GM19025 (cell line): ENCODE measurements at regions not wholly inside any gene's neighbourhood (a gene's known extent, or its start where the extent isn't known, plus 50 kb on each side); places are given as distances from the start of the nearest gene placed in this dataset.
"Not testable (repeated sequence)": the region's sequence is repeated elsewhere in the genome, so short reads cannot be mapped to it uniquely, and the experiment has no call there.

Experiments
- ATAC-seq: cut with Tn5 transposase; IDR thresholded peaks from one replicate; pipeline ENCODE4 v1.9.1; 2021; ENCODE audit warnings: mild to moderate bottlenecking, low read depth, moderate library complexity; ENCODE audit not compliant: unreplicated experiment

DNA sequence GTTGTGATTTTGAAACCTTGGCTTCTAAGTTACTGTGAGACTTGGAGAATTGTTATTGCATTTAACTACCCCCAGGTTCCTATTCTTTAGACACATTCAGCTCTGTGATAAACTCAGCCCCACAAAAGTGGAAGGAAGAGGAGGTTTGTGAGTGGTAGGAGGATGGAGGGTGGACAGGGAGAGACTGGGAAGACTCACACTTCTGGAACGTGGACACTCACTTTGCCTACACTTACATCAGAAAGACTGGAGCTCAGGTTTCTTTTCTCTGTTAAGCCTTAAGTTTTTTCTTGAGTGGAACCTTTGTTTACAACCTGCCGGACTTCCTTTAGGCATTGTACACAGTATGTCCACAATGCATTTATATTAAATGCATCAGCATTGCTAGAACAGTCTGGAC is 99.0 kb downstream of the AREG start:
- no peak for ATAC-seq

DNA sequence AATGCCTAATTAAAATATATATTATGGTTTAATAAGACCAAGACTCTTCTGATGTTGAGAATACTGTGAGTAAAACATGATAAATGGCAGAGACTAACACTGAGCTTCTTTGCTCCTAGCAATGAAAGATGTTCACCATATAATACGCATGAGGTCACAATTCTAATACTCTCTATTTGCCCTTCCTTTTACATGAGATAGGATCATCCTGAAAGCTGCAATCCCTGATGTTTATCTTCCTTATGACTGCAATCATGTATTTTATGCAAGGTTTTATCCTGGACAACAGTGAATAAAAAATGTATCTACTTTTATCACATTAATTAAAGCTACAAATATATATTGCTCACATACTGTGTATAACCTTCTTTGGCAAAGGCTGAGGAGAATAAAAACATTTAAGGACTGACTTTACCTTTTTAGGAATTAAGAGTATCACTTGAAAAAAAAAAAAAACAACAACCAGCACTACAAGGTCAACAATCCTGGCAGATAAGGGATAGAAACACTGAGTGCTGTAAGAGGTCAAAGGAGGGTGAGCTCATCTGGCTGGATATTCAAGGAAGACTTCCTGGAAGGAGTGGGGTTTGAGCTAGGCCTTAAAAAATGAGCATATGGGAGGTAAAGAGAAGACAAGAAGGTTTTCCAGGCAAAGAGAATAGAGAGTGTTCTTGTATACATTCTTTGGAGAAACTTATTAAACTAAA is 99.9 kb downstream of the AREG start:
- ATAC-seq = no peak

DNA sequence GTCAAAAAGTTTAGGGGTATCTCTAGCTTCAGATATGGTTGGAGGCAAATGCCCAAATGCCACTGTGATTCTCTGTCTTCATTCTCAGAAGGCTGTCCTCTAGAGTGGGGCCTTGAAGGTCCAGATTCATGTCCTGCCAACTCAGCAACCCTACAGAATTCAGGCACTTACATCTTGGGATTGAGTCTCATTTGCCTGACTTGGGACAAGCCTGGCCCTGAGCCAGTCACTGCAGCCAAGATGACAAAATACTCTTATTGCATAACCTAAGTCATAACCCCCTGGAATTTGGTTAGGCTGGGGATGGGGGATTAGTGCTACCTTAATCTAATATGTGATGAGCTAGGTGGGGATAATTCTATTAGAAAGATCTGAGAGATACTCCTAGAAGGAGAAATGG is 100.5 kb downstream of the AREG start:
- no peak for ATAC-seq

DNA sequence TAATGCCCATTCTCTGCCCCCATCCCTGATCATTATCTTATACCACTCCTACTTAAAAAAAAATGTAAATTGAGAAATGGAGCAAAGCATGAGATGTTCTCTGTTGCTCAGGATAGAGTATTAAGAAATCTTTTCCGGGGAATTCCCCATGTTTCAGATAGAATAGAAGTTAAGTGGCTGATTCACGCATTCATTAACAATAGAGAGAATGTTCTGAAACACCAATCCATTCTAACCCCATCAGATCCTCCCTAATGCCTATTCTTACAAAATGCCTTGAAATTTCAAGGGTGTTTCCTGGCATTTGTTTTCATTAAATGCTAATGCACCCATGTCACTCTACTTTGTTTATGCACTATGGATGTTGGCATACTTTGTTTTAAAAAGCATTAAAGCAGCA is 101.1 kb downstream of the AREG start:
- ATAC-seq = no peak

DNA sequence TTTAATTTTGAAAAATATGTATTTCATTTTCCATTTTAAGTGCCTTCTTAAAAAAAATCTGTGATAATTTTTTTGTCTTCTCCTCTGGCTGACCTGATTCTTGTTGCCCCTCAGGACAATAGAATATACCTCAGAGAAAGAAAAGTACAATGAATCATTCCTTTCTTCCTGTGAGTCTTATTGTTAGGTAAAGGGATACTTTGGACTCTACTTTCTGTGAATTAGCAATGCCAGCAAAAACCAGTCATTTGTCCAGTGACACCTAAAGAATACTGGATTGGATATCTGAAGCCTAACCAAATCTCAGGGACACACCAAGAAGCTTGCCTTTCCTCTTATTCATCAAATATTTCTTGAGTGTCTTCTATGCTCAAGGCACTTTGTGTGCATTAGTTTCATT is 102.1 kb downstream of the AREG start:
- ATAC-seq = no peak

DNA sequence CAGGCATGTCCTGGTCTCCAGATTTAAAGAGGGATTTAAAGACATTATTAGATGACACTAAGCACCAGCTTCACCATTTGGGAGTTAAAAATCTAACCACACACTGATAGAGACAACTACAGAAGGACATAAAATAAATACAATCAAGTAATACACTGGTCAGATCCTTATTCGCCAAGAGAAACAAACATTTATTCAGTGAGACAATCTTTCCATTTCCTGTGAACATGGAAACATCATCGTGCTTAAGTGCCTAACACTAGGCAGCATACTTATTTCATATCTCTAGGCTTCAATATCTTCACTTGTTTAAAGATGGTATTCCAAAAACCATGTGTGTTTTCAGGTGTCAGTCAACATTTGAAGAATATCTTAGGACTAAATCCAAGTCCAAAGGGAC is 103.6 kb downstream of the AREG start:
- ATAC-seq = no peak

DNA sequence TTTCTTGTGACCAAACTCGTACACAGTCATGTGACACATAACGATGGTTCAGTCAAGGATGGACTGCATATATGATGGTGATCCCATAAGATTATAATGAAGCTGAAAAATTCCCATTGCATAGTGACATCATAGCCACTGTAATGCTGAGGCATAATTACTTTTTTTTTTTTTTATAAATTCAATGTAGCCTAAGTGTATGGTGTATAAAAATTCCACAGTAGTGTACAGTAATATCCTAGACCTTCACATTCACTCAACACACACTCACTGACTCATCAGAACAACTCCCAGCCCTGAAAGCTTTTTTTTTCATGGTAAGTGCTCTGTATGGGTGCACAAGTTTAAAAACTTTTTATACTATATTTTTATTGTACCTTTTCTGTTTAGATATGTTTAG is 105.0 kb downstream of the AREG start:
- no peak for ATAC-seq

DNA sequence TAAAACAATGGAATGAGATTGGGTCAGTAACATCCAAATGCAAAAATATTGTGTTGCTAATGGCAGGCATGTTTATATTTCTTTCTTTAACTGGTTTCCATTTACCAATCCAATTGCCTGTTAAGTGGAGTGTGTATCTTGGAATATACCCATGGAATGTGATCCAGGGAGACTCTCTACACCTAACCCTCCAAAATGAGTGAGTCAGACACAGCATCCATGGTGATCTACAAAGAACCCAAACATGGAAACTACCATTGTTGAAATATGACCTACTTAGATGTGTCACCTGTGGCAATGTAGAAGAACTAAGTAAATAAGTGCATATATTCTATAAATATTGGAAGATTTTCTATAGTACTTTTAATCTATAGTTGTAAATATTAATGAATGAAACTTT is 110.3 kb downstream of the AREG start:
- ATAC-seq = no peak

DNA sequence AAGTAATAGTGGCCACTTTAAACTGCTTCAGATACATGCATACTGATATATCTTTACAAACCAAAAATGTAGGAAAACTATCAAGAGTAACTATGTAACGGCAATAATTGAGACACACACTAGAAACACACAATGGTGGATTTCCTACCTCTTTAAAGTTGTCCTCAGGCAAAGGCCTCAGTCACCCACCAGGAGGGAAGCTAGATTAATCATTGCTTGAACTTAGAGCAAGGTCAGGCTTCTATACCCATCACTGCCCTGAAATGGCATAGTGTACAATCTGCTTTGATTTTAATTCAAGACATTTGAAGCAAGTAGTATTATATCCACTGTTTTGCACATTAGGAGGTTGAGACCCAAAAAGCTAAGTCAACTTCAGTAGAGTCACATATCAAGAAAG is 110.9 kb downstream of the AREG start:
- ATAC-seq = no peak

DNA sequence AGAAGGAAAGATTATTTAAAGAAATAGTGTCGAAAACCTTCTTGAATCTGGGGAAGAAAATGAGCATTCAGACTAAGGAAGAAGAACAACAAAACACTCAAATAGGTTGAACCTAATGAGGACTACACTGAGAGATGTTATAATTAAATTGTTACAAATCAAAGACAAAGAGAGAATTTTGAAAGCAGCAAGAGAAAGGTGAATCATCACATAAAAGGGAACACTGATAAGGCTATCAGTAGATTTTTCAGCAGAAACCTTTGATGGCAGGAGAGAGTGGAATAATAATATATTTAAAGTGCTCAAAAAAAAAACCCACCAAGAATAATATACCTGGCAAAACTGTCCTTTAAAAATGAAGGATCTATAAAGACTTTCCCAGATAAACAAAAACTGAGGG is 114.9 kb downstream of the AREG start:
- ATAC-seq = no peak

DNA sequence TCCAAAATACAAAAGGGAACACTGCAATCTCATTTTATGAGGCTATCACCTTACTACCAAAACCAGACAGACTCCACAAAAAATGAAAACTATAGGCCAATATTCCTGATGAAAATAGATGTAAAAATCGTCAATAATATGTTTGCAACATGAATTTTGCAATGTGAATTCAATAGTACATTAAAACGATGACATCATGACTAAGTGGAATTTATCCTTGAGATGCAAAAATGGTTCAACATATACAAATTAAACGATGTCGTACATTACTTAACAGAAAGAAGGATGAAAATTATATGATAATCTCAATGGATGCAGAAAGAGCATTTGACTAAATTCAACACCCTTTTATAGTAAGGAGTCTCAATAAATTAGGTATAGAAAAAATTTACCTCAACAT is 123.0 kb downstream of the AREG start:
- ATAC-seq = no peak

DNA sequence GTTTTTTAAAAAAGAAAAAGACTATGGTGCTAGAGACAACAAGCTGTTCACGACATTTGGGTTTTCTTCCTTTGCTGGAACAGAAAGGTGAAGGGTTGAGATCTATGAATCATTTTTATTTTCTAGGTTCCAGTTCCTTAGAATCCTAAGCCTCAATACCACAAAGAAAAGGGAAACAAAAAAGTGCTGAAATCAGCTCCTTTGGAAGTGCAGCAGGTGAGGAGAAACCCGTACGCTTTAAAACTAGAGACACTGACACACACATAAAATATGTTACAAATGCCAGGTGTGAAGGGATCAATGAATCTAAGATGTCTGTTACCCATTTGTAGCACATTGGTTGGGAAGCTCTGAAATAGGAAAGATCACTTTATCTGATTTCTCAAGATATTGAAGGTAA is 125.2 kb downstream of the AREG start:
- no peak for ATAC-seq

DNA sequence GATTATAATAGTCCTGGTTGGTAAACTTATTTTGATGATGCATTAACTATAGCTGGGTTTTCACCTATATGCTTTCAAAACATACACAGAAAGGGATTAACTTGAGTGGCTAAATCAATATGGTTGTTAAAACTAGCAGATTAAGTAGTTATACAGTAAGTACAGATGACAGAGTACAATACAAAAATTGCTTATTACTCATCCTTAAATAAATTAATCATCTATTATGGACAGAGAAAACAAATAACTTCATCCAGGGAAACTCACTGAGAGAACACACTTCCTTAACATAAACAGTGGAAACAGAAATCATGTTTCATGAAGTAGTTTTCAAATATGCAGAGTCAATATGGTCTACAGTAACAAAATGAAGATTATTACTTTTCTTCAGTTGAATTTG is 133.4 kb downstream of the AREG start:
- no peak for ATAC-seq

DNA sequence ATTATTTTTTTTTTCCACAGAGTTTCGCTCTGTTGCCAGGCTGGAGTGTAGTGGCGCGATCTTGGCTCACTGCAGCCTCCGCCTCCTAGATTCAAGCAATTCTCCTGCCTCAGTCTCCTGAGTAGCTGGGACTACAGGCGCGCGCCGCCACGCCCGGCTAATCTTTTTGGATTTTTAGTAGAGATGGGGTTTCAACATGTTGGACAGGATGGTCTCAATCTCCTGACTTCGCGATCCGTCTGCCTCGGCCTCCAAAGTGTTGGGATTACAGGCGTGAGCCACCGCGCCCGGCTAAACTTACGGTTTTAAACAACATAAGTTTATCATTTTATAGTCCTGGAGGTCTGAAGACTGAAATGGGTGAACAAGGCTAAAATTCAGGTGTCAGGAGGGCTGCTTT is 133.9 kb downstream of the AREG start:
- ATAC-seq = not testable (repeated sequence)

DNA sequence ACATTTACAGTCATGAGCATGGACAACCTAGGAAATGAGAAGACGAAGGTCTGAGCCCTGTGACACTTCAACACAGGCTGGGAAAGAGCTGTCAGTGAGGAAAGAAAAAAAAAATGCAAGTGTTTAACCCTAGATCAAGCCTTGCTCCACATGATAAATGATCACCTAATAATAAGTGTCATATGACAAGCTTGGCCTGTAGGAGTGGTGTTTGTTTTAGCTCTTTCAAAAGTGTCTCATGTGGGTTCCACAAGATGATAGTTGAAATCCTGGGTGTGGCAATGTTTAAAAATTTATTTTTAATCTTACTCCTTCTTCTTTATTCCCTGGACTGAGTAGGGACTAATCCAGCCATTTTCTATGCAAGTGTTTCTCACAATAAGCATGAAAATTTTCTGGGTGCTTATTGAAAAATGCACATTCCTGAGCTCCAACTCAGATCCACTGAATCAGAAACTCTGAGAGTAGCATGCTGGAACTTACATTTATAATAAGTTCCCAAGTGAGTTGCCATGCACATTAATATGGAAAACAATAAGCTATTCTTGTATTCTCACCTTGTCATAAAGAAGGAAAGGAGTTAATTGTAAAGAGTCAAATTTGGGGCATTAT is 138.3 kb downstream of the AREG start:
- ATAC-seq = no peak

DNA sequence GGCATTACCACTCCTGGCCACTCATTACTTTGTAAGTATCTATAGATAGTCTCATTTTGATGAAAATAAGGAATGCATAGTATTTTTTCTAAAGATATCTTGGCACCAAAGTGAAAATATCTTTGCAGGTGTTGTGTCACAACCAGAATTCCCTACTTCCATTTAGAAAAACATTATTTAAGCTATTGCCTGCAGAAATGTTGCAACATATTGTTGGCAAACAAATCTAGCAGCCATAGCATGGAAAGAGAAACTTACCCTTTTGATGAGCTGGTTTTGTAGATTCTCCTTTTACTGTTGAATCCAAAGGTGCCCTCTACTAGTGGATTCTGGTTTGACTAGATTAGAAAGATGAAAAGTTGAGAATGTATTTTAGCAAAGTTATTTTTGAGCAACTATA is 138.8 kb downstream of the AREG start:
- ATAC-seq = no peak

DNA sequence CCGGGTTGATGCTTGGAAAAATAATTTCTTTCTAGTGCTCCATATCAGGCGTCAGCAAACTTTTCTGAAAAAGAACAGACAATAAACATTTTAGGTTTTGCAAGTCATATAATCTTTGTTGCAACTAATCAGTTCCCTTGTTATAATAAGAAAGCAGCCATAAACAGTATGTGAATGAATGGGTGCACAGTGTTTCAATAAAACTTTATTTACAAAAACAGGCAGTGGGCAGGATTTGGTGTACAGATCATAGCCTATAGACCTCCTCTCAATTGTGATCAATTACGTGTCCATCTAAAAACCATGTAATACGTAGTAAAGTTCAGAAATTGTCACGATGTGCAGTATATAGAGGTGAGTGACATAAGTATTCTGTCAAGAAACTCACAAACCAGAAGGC is 143.4 kb downstream of the AREG start:
- ATAC-seq = no peak

DNA sequence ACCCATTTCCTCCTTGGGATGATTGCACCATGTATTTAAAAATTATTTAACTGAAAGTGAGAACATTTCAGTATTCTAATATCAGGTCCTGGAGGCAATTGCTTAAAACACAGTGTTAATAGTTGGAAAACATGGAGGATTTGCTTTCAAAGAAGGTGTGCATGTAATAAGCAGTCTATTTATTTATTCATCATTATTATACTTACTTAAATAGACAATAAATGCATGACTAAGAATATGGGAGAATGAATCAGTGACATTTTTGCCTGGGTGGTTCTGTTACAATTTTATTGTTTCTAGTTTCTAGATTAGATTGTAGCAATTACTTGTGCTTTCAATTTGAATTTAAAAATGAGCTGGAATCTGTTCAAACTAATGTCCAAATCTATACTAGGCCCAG is 145.5 kb downstream of the AREG start:
- no peak for ATAC-seq

DNA sequence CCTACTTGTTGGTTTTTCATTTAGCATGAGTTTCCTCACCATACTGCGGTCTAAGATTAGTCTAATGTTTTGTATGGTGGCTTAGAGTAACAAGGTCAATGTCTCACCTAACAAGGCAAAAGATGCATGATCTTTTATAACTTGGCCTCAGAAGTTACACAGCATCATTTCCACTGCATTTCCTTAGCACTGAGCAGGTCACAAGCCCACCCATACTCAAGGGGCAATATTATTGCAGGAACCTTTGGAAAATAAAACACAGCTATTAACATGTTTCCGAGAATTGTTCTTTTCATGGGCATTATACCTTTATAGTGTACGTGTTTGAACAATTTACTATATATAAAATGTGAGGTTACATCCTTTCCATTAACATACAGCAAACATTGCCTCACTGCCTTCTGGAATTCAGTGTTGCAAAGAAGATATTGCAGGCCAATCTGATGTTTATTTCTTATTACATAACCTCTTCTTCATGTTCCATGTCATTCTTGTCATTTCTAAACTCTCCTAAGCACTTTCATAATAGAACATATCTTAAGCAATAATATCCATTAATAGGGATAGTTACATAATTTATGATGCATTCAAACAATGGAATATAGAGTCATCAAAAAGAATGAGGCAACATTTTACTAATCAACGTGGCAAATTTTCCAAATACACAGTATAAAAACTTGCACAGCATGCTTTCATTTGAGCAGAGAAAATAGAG is 153.8 kb downstream of the AREG start:
- no peak for ATAC-seq

DNA sequence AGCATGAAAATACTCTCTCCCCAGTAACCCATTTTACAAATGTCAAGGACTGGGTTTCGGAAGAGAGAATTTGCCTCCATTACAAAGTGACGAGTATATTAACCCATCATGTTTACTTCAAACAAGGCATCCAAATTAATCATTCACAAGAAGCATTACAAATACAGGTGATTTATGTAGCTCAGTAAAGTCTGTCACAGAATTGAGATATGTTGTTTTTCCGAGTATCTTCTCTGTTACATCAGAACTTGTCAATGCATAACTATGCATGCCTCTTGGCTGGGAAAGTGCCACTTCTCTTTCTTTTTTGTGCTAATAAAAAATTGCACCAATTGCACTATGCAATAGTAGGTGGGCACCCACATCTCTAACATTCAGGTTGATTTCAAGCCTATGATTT is 158.2 kb downstream of the AREG start:
- ATAC-seq = no peak

DNA sequence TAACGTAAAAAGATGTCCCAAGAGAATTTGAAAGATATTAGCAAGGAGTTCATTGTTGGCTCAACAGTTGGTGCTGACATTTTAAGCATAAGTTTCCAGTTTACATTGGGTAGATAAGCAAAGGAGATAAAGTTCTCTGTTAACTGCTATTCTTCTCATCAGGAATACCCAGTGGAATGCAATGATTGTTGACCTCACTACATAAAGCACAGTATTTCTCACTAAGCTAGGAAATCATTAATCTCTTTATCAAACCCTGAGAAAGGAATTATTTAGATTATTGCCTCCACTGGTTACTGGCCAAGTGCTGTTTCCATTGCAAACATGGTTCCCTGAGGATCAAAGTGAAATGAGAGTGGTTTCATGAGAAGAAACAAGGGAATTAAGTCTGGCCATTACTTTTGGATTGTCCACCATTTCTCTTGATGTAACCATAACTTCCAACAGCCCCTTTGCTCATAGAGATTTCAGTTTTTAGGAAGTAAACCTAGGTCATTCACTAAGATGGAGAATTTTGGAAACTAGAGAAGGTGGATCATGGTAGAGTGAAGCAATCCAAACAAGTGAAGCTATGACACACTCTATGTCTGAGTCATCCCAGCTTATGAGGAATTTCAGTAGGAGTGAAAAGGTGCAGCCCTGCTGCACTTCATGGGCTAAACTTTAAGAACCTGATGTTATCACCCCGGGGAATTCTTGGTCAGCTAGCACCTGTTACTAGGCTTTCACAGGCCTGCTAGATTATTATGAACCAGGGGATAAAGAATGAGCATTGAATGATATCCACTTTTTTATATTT is 163.4 kb downstream of the AREG start:
- no peak for ATAC-seq
